ENCODE measurements at regions not wholly inside any gene's neighbourhood (a gene's known extent, or its start where the extent isn't known, plus 50 kb on each side); places are given as distances from the start of the nearest gene placed in this dataset.

- TF ChIP-seq ZBTB33 (CRISPR knock-in tag; IDR thresholded peaks at IDR 0.05): no peak
Measured at GRCh38 chr3:67305922-67306321, 307.8 kb downstream of the KBTBD8 start (continued).

DNA sequence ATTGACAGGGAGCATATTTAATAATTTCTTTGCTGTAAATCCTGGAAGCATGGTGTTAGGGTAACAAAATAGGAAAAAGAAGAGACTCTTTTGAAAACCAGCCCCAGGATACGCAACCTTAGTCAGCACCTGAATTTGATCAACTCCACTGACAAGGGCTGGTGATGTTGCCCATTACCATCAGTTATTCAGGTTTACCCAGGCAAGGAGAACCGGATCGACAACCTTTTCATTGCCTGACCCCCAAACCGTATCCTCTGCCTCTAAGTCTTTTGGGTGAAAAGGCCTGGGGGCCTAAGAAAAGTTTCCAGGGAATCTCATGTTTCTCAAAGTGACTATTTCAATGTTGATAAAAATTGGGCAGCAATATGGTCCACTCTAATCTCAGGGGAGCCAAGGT lies 313.3 kb downstream of the KBTBD8 start:
- TF ChIP-seq SMAD2 (IDR thresholded peaks at IDR 0.05; ENCODE audit: low read depth, low read length): no peak
- no peak for TF ChIP-seq RBFOX2 (IDR thresholded peaks at IDR 0.05; ENCODE audit: low read depth, low read length)
- TF ChIP-seq, protein P1, sequence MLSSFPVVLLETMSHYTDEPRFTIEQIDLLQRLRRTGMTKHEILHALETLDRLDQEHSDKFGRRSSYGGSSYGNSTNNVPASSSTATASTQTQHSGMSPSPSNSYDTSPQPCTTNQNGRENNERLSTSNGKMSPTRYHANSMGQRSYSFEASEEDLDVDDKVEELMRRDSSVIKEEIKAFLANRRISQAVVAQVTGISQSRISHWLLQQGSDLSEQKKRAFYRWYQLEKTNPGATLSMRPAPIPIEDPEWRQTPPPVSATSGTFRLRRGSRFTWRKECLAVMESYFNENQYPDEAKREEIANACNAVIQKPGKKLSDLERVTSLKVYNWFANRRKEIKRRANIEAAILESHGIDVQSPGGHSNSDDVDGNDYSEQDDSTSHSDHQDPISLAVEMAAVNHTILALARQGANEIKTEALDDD (IDR thresholded peaks at IDR 0.05): no peak
- no peak for TF ChIP-seq CBX8 (IDR thresholded peaks at IDR 0.05; ENCODE audit: borderline replicate concordance, extremely low read depth, low read depth, low read length, poor library complexity, severe bottlenecking)
- TF ChIP-seq IRF2 (CRISPR knock-in tag; IDR thresholded peaks at IDR 0.05): no peak
- TF ChIP-seq ARID3B (CRISPR knock-in tag; IDR thresholded peaks at IDR 0.05; ENCODE audit: borderline replicate concordance): no peak
- no peak for TF ChIP-seq CCAR2 (IDR thresholded peaks at IDR 0.05; ENCODE audit: low read depth, low read length)
- no TSS peak for BruUV-seq (replicated peaks)
- CTCF ChIA-PET (ENCODE audit: low intra/inter-chr PET ratio): no interaction called here

More for the DNA sequence above, 313.3 kb downstream of the KBTBD8 start:
- H3K27ac ChIP-seq (ENCODE audit: extremely low read depth, low read depth, low read length): no peak overlapping the region
- no peaks in the 10 kb centered on the region for H3K4me1 ChIP-seq (replicated peaks in 1 of 2; ENCODE audit: control insufficient read depth in 2 of 2, insufficient read depth in 2 of 2, low read length in 2 of 2)
- no peak overlapping the region for H3K9ac ChIP-seq (ENCODE audit: insufficient read depth in 1 of 2, low read depth in 2 of 2, low read length in 2 of 2)
- H4K20me1 ChIP-seq (replicated peaks; ENCODE audit: control insufficient read depth, insufficient read depth, low read length): no peaks in the 10 kb centered on the region
- no peak overlapping the region for H2AFZ ChIP-seq (ENCODE audit: low read depth, low read length)
- no peaks in the 10 kb centered on the region for H3K9me3 ChIP-seq (replicated peaks; ENCODE audit: control insufficient read depth, insufficient read depth, low read depth, low read length)
- no peak for DNase-seq (ENCODE audit: extremely low read depth in 1 of 4, low spot score in 3 of 4)
- POLR2A ChIA-PET: no interaction called here
- no peaks in the 10 kb centered on the region for H3K27me3 ChIP-seq (ENCODE audit: control insufficient read depth in 2 of 2, insufficient read depth in 2 of 2, low read length in 2 of 2)
- WGBS (ENCODE audit: insufficient coverage, low coverage, missing lambda C conversion rate): 0% methylated on average over 4 of the region's 4 CpGs
- no peak overlapping the region for H3K4me3 ChIP-seq
- ATAC-seq: no peak
- H3K36me3 ChIP-seq (ENCODE audit: control insufficient read depth, insufficient read depth, low read length): no peaks in the 10 kb centered on the region
- H3K4me2 ChIP-seq (ENCODE audit: insufficient read depth, low read length): no peak overlapping the region
- no peaks in the 10 kb centered on the region for H3K79me2 ChIP-seq (ENCODE audit: control insufficient read depth, insufficient read depth, low read length)
- in situ Hi-C loops (cut with MboI) (no loop called here), intact Hi-C loops (cut with micrococcal nuclease) (no loop called here)
- no peak for FAIRE-seq
- no peaks in the 10 kb centered on the region for H3K9me1 ChIP-seq (ENCODE audit: control insufficient read depth, insufficient read depth, low read length)
